RWPE2 (cell line): ENCODE measurements at regions not wholly inside any gene's neighbourhood (a gene's known extent, or its start where the extent isn't known, plus 50 kb on each side); places are given as distances from the start of the nearest gene placed in this dataset.
"Not testable (repeated sequence)": the region's sequence is repeated elsewhere in the genome, so short reads cannot be mapped to it uniquely, and the experiment has no call there.

ENCODE experiments used
- ATAC-seq: fragments of 200-7000 bp; cut with Tn5 transposase; 3 replicates; pipeline ENCODE4 v1.9.1; 2021; ENCODE audit warnings: low read depth
- DNase-seq: peaks from one replicate; pipeline ENCODE4 v3.0.0-alpha.2; 2020; ENCODE audit warnings: low spot score
- H3K27ac ChIP-seq: fragments of 450-650 bp; 2 replicates; pipeline ENCODE4 v1.5.1; 2017; ENCODE audit warnings: mild to moderate bottlenecking; ENCODE audit not compliant: poor library complexity, severe bottlenecking
- H3K27me3 ChIP-seq: fragments of 250-450 bp; sonication (Bioruptor Pico); 2 replicates; pipeline ENCODE4 v1.5.1; 2021; ENCODE audit warnings: mild to moderate bottlenecking, moderate library complexity; ENCODE audit not compliant: insufficient read depth, poor library complexity, severe bottlenecking
- H3K36me3 ChIP-seq: fragments of 250-450 bp; sonication (Bioruptor Pico); 2 replicates; pipeline ENCODE4 v1.5.1; 2020; ENCODE audit warnings: low read depth, mild to moderate bottlenecking, moderate library complexity
- H3K4me1 ChIP-seq: fragments of 250-450 bp; sonication (Bioruptor Pico); 2 replicates; pipeline ENCODE4 v1.5.1; 2021; ENCODE audit warnings: mild to moderate bottlenecking, moderate library complexity; ENCODE audit not compliant: insufficient read depth, poor library complexity, severe bottlenecking
- H3K4me3 ChIP-seq: fragments of 250-450 bp; sonication (Bioruptor Pico); 2 replicates; pipeline ENCODE4 v1.5.1; 2021; ENCODE audit warnings: mild to moderate bottlenecking, moderate library complexity; ENCODE audit not compliant: severe bottlenecking
- H3K9me3 ChIP-seq: fragments of 250-450 bp; sonication (Bioruptor Pico); 2 replicates; pipeline ENCODE4 v1.5.1; 2021; ENCODE audit warnings: mild to moderate bottlenecking, moderate library complexity; ENCODE audit not compliant: severe bottlenecking
- CTCF ChIP-seq: fragments of 450-650 bp; IDR thresholded peaks from one replicate; pipeline ENCODE4 v1.5.1; 2017; ENCODE audit warnings: mild to moderate bottlenecking, moderate library complexity; ENCODE audit not compliant: poor library complexity, severe bottlenecking

GRCh38 chr2:8445580-8445979, 236.3 kb upstream of the ID2 start:
- Histone ChIP-seq H3K27ac (no peak overlapping the region), H3K27me3 (peaks cover 4% of the 10 kb centered on the region), H3K4me1 (no peaks in the 10 kb centered on the region), H3K9me3 (no peaks in the 10 kb centered on the region), H3K36me3 (no peaks in the 10 kb centered on the region), H3K4me3 (no peak overlapping the region)
- no peak for DNase-seq
- TF ChIP-seq CTCF, result no peak
- no peak for ATAC-seq

- ATAC-seq, H3K9me3 ChIP-seq, H3K4me3 ChIP-seq, H3K4me1 ChIP-seq, H3K36me3 ChIP-seq, DNase-seq, H3K27ac ChIP-seq, H3K27me3 ChIP-seq: not testable (repeated sequence)
Measured at GRCh38 chr2:8446751-8447150, 235.1 kb upstream of the ID2 start.

- peaks cover 4% of the 10 kb centered on the region for H3K27me3 ChIP-seq
- no peak overlapping the region for H3K4me3 ChIP-seq
- DNase-seq, result no peak
- TF ChIP-seq CTCF, result no peak
- no peaks in the 10 kb centered on the region for H3K9me3 ChIP-seq
- no peaks in the 10 kb centered on the region for H3K36me3 ChIP-seq
- no peak overlapping the region for H3K27ac ChIP-seq
- peak; percentile 62; the same call in 2 of the 3 replicates for ATAC-seq
- H3K4me1 ChIP-seq, result no peaks in the 10 kb centered on the region
Measured at GRCh38 chr2:8447610-8448221, 234.1 kb upstream of the ID2 start.

- peaks cover 4% of the 10 kb centered on the region for H3K27me3 ChIP-seq
- TF ChIP-seq CTCF, result no peak
- no peak overlapping the region for H3K27ac ChIP-seq
- H3K9me3 ChIP-seq, result no peaks in the 10 kb centered on the region
- no peaks in the 10 kb centered on the region for H3K4me1 ChIP-seq
- no peaks in the 10 kb centered on the region for H3K36me3 ChIP-seq
- H3K4me3 ChIP-seq, result no peak overlapping the region
- no peak for DNase-seq
- no peak for ATAC-seq
Measured at GRCh38 chr2:8448824-8449556, 232.9 kb upstream of the ID2 start.

GRCh38 chr2:8451273-8451672, 230.6 kb upstream of the ID2 start:
- TF ChIP-seq CTCF, result no peak
- ATAC-seq (no peak), DNase-seq (no peak)

More at GRCh38 chr2:8451273-8451672, 230.6 kb upstream of the ID2 start:
- Histone ChIP-seq H3K27me3 (no peaks in the 10 kb centered on the region), H3K36me3 (no peaks in the 10 kb centered on the region), H3K4me1 (no peaks in the 10 kb centered on the region), H3K27ac (no peak overlapping the region), H3K9me3 (no peaks in the 10 kb centered on the region), H3K4me3 (no peak overlapping the region)
